Motor neuron (in vitro differentiated cells): ENCODE measurements at regions not wholly inside any gene's neighbourhood (a gene's known extent, or its start where the extent isn't known, plus 50 kb on each side); places are given as distances from the start of the nearest gene placed in this dataset.

Source experiments
- ATAC-seq, 8 experiments: fragments of 200-7000 bp; cut with Tn5 transposase; replicated peaks in 6 of 8; 2 replicates each; pipeline ENCODE4 v1.8.0; 2021; ENCODE audit warnings: mild to moderate bottlenecking in 8 of 8, moderate library complexity in 8 of 8
- H3K27ac ChIP-seq, 2 donors: fragments of 250-450 bp; sonication (Bioruptor Pico); 2 replicates each; pipeline ENCODE4 v1.9.0; 2021; ENCODE audit warnings: antibody characterized with exemption in 2 of 2, mild to moderate bottlenecking in 2 of 2, moderate library complexity in 1 of 2
- H3K4me1 ChIP-seq, 2 donors: fragments of 250-450 bp; sonication (Bioruptor Pico); replicated peaks in 1 of 2; 2 replicates each; pipeline ENCODE4 v1.6.1; 2021; ENCODE audit warnings: antibody characterized with exemption in 2 of 2, mild to moderate bottlenecking in 2 of 2, moderate library complexity in 1 of 2
- H3K4me3 ChIP-seq, 5 donors: fragments of 250-450 bp; sonication (Bioruptor Pico); 2 replicates each; pipeline ENCODE4 v1.9.0; 2021; ENCODE audit warnings: antibody characterized with exemption in 5 of 5, mild to moderate bottlenecking in 5 of 5, moderate library complexity in 4 of 5
- WGBS, 10 experiments: fragments of 450-650 bp; shearing (Covaris generic); methylation state at CpG; one replicate each; pipeline ENCODE4 v1.0.0; 2022; 5-methylcytosine and 5-hydroxymethylcytosine counted together
- in situ Hi-C, 9 experiments: fragments of 400-800 bp; cut with MboI; loops; one replicate each; pipeline ENCODE4 v1.15.0; 2021; ENCODE audit warnings: low sequenced_read_pairs in 9 of 9, low pct_unique_long_range_greater_than_20kb in 2 of 9; ENCODE audit not compliant: unreplicated experiment in 9 of 9

DNA sequence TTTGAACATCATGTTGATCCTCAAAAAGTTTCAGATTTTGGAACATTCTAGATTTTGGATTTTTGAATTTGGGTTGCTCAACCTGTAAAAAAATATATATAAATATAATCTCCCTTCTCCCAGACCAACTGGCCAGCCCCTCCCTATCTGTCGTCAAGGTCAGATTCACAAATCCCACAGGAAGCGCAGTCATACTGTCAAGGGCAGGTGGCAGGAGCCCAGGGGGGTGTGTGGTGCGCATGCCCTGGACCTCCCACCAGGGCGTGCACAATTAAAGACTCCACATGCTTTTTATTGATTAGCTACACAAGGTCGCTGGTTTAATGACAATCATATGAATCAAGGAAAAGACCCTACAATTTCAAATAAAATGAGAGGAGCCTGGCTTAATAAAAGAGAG lies 77.0 kb upstream of the EEPD1 start:
- 0 to 100% (median 60%) methylated on average over 1 to 3 of the region's 5 CpGs; no CpG with 5 or more reads in 2 of the 10 experiments for WGBS, 10 experiments
- in situ Hi-C loops: no loop called here
- H3K4me3 ChIP-seq: no peak overlapping the region
- no peak overlapping the region for H3K27ac ChIP-seq
- H3K4me1 ChIP-seq: peaks cover 3 to 10% of the 10 kb centered on the region in 2 donors
- ATAC-seq: peak in 3 of 8 experiments; percentile 22 to 79 (median 59)

- WGBS, 10 experiments: 48 to 82% (median 80%) methylated on average over 1 to 6 of the region's 13 CpGs; no CpG with 5 or more reads in 5 of the 10 experiments
- Histone ChIP-seq H3K4me1 (peaks cover 3 to 10% of the 10 kb centered on the region in 2 donors), H3K4me3 (no peak overlapping the region), H3K27ac (no peak overlapping the region)
- no peak for ATAC-seq
- in situ Hi-C loops: no loop called here
Observed at GRCh38 chr7:36078816-36079360, 74.2 kb upstream of the EEPD1 start.

GRCh38 chr7:36079446-36080025 lies 73.5 kb upstream of the EEPD1 start:
- WGBS, 10 experiments: 60 to 100% (median 90%) methylated on average over 1 to 3 of the region's 5 CpGs; no CpG with 5 or more reads in 7 of the 10 experiments
- in situ Hi-C loops: no loop called here
- no peak overlapping the region for H3K27ac ChIP-seq
- H3K4me3 ChIP-seq: no peak overlapping the region
- no peak for ATAC-seq
- peaks cover 3 to 10% of the 10 kb centered on the region in 2 donors for H3K4me1 ChIP-seq

DNA sequence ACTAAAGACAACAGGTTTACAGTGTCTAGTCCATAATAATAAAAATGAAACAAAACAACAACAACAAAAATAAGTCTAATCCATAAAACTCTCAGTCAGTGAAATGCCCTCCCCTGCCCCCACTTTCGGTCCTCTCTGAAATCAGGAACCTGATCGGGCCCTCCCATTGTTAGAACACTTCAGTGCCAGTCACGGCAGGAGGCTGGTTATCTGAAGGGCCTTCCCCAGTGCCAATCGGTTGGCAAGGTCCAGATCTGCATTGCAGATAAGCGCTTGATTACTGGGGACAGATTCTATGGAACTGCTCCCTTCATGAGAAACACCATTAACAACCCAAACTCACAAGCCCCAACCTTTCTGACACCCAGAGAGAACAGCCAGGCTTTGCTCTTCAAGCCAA lies 72.2 kb upstream of the EEPD1 start:
- in situ Hi-C loops: no loop called here
- WGBS, 10 experiments: 71 to 89% (median 83%) methylated on average over 1 to 3 of the region's 5 CpGs; no CpG with 5 or more reads in 4 of the 10 experiments

GRCh38 chr7:36082216-36082615 lies 70.8 kb upstream of the EEPD1 start:
- in situ Hi-C loops: no loop called here
- ATAC-seq: no peak
- Histone ChIP-seq H3K27ac (no peak overlapping the region), H3K4me3 (no peak overlapping the region), H3K4me1 (no peaks in the 10 kb centered on the region)
- 60 to 84% (median 60%) methylated on average over 1 to 3 of the region's 4 CpGs; no CpG with 5 or more reads in 3 of the 10 experiments for WGBS, 10 experiments

More for the DNA sequence above, 72.2 kb upstream of the EEPD1 start:
- no peak for ATAC-seq
- peaks cover 3 to 8% of the 10 kb centered on the region in 2 donors for H3K4me1 ChIP-seq
- H3K27ac ChIP-seq: no peak overlapping the region
- no peak overlapping the region for H3K4me3 ChIP-seq

GRCh38 chr7:36082910-36083309 lies 70.1 kb upstream of the EEPD1 start:
- 57 to 100% (median 87%) methylated on average over 1 to 3 of the region's 5 CpGs; no CpG with 5 or more reads in 6 of the 10 experiments for WGBS, 10 experiments
- no peaks in the 10 kb centered on the region for H3K4me1 ChIP-seq
- in situ Hi-C loops: no loop called here
- H3K27ac ChIP-seq: no peak overlapping the region
- ATAC-seq: no peak
- H3K4me3 ChIP-seq: no peak overlapping the region

- Histone ChIP-seq H3K4me3 (no peak overlapping the region), H3K4me1 (no peaks in the 10 kb centered on the region), H3K27ac (no peak overlapping the region)
- in situ Hi-C loops: no loop called here
- ATAC-seq: no peak
- WGBS, 10 experiments: 41 to 100% (median 94%) methylated on average over 2 to 10 of the region's 12 CpGs; no CpG with 5 or more reads in 2 of the 10 experiments
Observed at GRCh38 chr7:36083626-36084380, 69.3 kb upstream of the EEPD1 start.

- no peaks in the 10 kb centered on the region for H3K4me1 ChIP-seq
- in situ Hi-C loops: no loop called here
- no peak overlapping the region for H3K4me3 ChIP-seq
- H3K27ac ChIP-seq: no peak overlapping the region
- 55 to 80% (median 65%) methylated on average over 1 to 11 of the region's 26 CpGs; no CpG with 5 or more reads in 4 of the 10 experiments for WGBS, 10 experiments
- ATAC-seq: peak in 7 of 8 experiments; percentile 39 to 82 (median 61)
Observed at GRCh38 chr7:36084485-36085091, 68.5 kb upstream of the EEPD1 start.

GRCh38 chr7:36085096-36085495 lies 68.0 kb upstream of the EEPD1 start:
- no peak for ATAC-seq
- 63 to 95% (median 79%) methylated on average over 2 to 11 of the region's 16 CpGs; no CpG with 5 or more reads in 1 of the 10 experiments for WGBS, 10 experiments
- no peak overlapping the region for H3K4me3 ChIP-seq
- H3K27ac ChIP-seq: no peak overlapping the region
- in situ Hi-C loops: no loop called here
- no peaks in the 10 kb centered on the region for H3K4me1 ChIP-seq

GRCh38 chr7:36086571-36086970 lies 66.5 kb upstream of the EEPD1 start:
- Histone ChIP-seq H3K4me1 (no peaks in the 10 kb centered on the region), H3K27ac (no peak overlapping the region), H3K4me3 (no peak overlapping the region)
- ATAC-seq: no peak
- in situ Hi-C loops: no loop called here

- no peak overlapping the region for H3K27ac ChIP-seq
- ATAC-seq: no peak
- no peaks in the 10 kb centered on the region for H3K4me1 ChIP-seq
- WGBS, 10 experiments: 43 to 100% (median 83%) methylated on average over 1 to 2 of the region's 2 CpGs
- in situ Hi-C loops: no loop called here
- no peak overlapping the region for H3K4me3 ChIP-seq
Observed at GRCh38 chr7:36088553-36088952, 64.5 kb upstream of the EEPD1 start.

DNA sequence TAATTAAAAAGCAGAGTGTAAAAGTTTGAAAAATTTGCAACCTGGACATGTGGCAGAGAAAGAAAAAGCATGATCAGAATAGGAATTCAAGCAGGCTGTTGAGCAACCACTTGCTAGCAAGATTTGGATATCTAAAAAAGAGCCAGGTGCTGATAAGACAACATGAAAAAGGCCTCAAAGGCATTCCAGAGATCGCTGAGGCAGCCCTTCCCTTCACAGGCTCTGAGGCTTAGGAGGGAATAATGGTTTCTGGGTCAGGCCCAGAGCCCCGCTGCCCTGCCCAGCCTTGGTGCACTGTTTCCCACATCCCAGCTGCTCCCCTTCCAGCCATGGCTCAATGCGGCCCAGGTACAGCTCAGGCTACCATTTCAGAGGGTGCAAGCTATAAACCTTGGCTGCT lies 64.1 kb upstream of the EEPD1 start:
- Histone ChIP-seq H3K4me1 (no peaks in the 10 kb centered on the region), H3K4me3 (no peak overlapping the region), H3K27ac (no peak overlapping the region)
- in situ Hi-C loops: no loop called here
- ATAC-seq: peak in 1 of 8 experiments; percentile 39
- 0 to 52% (median 50%) methylated on average over 1 to 3 of the region's 3 CpGs; no CpG with 5 or more reads in 7 of the 10 experiments for WGBS, 10 experiments
